GM21423 (cell line): ENCODE measurements at regions not wholly inside any gene's neighbourhood (a gene's known extent, or its start where the extent isn't known, plus 50 kb on each side); places are given as distances from the start of the nearest gene placed in this dataset.
"Not testable (repeated sequence)": the region's sequence is repeated elsewhere in the genome, so short reads cannot be mapped to it uniquely, and the experiment has no call there.

ENCODE experiments used
- ATAC-seq: cut with Tn5 transposase; IDR thresholded peaks from one replicate; pipeline ENCODE4 v1.9.1; 2021; ENCODE audit warnings: mild to moderate bottlenecking, moderate library complexity; ENCODE audit not compliant: unreplicated experiment

DNA sequence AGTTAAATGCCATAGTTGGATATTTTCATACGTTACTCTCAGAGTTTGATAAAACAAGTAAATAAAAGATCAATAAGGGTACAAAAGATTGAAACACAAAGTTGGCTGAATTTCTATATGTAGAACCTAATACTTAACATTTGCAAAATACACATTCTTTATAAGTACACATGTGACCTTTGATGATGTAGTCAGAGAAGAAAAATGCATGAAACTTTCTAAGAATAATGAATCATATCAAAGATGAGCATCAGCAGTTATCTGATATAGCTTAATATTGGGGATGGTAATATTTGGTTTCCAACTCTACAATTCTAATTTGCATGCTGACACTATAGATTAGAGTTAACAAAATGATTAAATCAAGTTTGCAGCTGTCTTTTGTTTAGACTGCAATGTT is 188.0 kb upstream of the TGFBR2 start:
- no peak for ATAC-seq

DNA sequence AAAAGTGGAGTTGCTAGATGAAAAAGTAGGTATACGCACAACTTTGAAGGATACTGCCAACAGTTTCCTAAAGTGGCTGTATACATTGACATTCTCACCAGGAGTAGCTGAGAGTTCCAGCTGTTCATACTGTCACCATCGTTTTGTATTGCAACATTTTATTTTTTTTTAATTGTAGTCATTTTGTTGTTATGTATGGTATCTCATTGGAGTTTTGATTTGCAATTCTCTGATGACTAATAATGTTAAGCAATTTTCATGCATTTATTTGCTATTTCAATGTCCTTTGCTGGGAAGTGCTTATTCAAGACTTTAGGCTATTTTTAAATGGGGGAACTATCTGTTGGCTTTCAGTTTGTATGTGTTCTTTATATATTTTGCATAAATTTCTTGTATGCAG is 185.1 kb upstream of the TGFBR2 start:
- no peak for ATAC-seq

DNA sequence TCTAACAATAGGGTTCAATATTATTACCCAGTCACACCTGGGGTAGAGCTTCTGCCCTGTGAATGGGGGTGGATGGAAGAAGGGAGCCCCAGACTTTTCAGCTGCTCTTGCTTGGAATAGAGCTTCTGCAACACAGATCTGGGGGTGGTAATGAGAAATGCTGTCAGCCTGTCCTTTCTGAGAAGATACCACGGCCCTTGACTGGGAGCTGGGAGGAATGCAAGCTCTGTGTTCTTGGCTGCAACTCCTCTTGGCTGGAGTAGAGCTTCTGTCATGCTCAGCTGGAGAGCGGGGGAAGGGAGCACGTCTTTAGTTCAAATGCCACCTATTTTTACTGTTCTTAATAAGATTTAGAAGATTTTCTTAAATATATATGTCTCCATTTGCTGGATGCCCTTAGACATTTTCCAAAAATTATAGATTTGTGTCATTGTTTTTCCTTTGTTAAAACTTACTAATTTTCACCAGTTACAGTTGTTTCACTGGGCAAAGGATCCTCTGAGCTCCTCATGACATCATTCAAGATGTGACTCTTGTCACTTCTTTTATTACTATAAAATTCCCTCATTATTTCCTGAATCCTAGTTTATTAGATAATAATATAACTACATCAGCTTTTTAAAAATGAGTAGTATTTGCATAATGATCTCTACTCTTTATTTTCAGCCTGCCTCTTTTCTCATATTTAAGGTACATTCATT is 180.0 kb upstream of the TGFBR2 start:
- ATAC-seq = no peak

DNA sequence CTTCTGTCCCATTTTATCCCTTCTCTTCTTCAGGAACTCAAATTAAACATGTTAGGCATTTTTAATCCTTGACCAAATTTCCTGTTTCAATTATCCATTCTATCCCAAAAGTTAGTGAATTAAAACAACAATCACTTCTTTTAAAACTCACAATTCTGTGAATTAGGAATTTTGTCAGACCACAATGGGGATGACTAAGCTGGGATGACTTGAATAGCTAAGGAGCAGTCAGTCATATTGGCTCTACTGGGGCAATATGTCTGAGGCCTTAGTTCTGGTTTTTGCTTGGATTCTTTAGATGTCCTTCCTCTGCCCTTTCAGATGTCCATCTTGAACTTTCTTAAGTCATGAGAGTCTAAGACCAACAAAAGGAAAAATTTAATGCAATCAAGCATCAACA is 178.2 kb upstream of the TGFBR2 start:
- ATAC-seq = no peak

DNA sequence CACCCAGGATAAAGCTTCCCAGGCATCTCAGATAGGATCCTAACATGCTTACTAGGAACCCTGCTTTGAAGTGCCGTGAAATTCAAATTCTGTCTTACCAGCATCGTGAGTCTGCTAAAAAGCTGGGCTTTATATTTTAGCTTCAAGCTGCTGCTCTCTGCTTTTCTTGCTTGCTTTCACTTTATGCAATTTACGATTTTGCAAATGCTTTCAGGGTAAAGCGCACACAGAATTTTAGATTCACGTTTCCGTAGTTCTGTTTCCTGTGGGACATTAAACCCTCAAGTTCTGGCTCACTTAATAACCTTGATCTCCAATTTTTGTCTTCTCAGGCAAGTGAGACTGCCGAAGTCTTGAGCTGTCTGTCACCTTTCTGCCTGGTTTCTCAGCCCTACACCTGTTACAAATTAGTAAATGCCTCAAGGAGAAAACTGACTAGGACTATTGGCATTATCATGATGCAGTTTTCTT is 170.5 kb upstream of the TGFBR2 start:
- no peak for ATAC-seq

DNA sequence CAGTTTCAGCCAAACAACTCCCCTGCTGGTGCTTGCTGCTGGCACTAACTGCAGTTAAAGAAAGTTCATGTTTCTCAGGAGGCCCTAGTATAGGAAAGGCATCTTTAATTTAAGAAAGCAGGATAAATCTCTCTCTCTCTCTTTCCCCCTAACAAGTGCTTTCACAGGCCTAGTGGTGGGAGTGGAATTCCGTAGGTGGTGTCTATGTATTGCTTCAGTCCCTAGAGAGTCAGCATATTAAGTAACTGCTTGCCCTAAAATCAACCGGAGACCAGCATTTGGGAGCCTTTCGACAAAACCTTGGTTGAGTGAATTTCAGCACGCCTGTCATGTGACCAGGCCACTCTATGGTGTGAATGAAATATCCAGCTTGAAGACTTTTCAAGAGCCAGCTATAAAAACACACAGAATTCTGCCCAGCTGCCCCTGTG is 169.2 kb upstream of the TGFBR2 start:
- ATAC-seq = no peak

DNA sequence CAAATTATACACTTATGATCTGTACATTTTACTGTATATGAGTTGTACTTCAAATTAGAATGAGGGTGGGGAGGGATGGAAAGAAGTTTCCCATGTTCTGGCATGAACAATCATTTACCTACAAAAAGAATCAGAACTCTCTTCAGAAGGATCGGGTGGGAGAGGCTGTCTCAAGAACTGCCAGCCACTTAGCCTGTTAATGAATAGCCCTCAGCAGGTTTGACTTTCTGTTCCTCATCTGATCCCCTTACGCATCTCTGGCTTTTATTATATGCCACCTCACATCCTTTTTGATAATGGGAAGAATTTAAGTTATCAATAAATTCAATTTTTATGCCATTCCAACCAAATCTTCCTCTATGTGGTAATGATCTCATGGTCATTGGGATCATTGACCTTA is 168.3 kb upstream of the TGFBR2 start:
- ATAC-seq = peak; percentile 73

DNA sequence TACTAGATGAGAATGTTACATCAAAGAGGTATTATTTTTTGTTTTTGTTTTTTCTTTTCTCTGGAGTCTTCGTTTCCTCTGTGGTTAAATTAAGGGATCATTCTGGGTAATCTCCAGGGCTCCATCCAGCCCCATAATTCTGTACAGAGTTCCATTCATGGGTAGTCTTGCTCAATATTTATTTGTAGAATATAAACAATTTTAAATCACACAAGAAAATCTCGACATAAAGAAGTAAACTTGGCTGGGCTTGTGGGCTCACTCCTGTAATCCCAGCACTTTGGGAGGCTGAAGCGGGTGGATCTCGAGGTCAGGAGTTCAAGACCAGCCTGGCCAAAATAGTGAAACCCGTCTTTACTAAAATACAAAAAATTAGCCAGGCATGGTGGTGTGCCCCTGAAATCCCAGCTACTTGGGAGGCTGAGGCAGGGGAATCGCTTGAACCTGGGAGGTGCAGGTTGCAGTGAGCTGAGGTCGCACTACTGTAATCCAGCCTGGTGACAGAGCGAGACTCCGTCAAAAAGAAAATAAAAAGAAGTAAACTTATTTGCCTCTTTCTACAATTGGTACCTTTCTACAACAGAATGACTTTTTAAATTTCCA is 166.8 kb upstream of the TGFBR2 start:
- no peak for ATAC-seq

GRCh38 chr3:30440147-30440604 is 166.2 kb upstream of the TGFBR2 start:
- ATAC-seq = no peak

DNA sequence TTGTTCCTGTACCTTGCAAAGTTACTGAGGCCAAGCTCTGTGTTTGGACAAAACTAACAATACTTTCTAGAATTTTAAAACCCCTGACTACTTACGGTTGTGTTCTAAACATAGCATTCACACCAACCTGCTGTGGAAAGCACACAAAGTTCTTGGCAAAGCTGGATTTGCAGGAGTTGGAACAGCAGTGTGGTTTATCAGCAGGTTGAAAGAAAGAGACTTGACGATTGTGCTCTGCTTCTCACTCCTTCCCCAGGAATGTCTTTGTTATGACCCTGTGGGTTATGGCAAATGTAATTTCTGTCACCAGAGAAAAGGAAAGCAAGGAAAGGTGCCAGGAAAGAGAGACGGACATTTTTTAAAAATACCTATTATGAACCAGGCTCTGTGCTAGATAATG is 165.5 kb upstream of the TGFBR2 start:
- no peak for ATAC-seq

DNA sequence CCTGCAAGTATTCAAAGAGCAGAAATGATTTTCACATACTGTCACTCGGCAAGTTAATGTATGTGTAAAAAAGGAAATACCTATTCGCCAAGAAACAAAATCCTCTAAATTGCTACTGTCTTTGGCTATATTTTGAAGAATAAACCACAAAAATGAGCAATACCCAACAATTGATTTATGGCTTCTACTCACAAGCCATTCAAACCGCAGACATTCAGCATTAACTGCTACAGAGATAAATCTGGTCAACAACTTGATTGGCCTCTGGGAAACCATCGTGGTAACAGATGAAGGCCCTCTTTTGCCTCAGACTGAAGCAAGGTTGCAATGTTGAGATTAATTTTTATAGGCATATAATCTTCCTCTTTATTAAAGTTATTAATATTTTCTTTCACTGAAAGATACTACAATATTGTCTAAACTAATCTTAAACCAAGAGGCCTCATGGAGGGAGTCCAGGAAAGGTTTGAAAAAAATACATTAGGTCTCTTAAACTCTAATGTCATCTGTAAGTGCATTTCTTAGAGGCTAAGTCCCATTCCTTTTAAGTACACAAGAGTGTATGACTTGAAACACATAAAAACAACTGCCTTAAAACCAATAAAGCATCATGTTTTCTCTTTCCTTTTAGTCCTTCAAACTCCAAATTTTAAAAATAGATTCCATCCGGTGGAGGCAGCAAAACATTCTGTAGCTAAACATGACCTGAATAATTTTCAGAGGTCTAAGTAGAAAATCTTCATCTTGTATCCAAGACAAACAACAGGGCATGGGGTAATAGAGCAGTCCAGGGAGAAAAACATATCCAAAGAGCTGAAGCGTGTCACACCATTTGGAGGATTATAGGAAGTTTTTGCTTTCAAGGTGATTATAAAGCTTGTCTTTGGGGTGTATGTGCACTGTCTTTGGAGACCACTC is 162.4 kb upstream of the TGFBR2 start:
- ATAC-seq = no peak

GRCh38 chr3:30448450-30449289 is 157.7 kb upstream of the TGFBR2 start:
- no peak for ATAC-seq

GRCh38 chr3:30449290-30449632 is 157.1 kb upstream of the TGFBR2 start:
- no peak for ATAC-seq

GRCh38 chr3:30452446-30452845 is 154.0 kb upstream of the TGFBR2 start:
- ATAC-seq = no peak

GRCh38 chr3:30453360-30454039 is 152.9 kb upstream of the TGFBR2 start:
- ATAC-seq = no peak

- ATAC-seq = no peak
Observed at GRCh38 chr3:30454636-30455035, 151.8 kb upstream of the TGFBR2 start.

DNA sequence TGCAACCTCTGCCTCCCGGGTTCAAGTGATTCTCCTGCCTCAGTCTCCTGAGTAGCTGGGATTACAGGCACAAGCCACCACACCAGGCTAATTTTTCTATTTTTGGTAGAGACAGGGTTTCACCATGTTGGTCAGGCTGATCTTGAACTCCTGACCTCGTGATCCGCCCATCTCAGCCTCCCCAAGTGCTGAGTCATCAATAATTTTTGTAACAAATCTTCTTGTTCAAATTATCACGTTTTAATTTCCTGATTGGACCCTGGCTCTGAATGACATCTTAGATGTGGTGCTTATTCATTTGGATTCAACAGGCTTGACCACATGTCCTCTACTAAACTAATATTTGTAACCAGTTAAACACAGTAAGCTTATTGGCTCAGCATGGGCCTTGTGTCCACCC is 151.3 kb upstream of the TGFBR2 start:
- ATAC-seq = not testable (repeated sequence)

DNA sequence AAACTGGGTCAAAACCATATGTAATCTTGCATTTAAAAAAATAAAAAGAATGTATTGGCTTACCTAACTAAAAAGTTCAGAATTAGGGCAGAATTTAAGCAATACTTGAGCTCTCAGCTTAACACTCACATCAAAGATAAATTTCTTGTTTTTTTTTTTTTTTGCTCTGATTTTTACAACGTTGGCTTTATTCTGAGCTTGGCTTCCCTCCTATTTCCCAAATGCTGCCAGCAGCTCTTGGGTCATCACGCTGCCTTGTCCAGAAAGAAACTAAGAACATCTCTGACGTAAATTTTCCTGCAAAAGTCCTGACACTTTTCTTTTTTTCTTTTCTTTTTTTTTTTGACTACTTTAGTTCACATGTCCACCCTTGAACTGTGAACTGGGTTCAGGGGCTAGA is 150.6 kb upstream of the TGFBR2 start:
- ATAC-seq = no peak

- ATAC-seq = no peak
Observed at GRCh38 chr3:30456264-30456663, 150.1 kb upstream of the TGFBR2 start.

- ATAC-seq = no peak
Observed at GRCh38 chr3:30457081-30457480, 149.3 kb upstream of the TGFBR2 start.
